SK-N-SH (cell line): ENCODE measurements at regions not wholly inside any gene's neighbourhood (a gene's known extent, or its start where the extent isn't known, plus 50 kb on each side); places are given as distances from the start of the nearest gene placed in this dataset.

Source experiments
- CTCF ChIA-PET: fragments of 300-600, 350-600 bp; formaldehyde crosslinking; extraction: SDS; loops from one replicate; lab custom pipeline; 2021; lab: Yijun Ruan, JAX
- POLR2A ChIA-PET: fragments of 350-600 bp; sonication (Branson Sonifier 250); formaldehyde crosslinking; extraction: SDS; loops from one replicate; lab custom pipeline; 2020; ENCODE audit warnings: antibody characterized with exemption, inconsistent platforms; lab: Yijun Ruan, JAX
- DNase-seq: peaks from one replicate; pipeline ENCODE4 v3.0.0; 2012
- H2AFZ ChIP-seq: fragments of 200-600 bp; sonication (generic); 2 replicates; pipeline ENCODE4 v1.8.1; 2016; ENCODE audit warnings: antibody characterized with exemption, mild to moderate bottlenecking, low read depth
- H3F3A ChIP-seq: fragments of 200-600 bp; sonication (generic); replicated peaks from 2 replicates; pipeline ENCODE3; 2016; ENCODE audit warnings: antibody characterized with exemption, mild to moderate bottlenecking; ENCODE audit not compliant: insufficient read depth
- H3K27ac ChIP-seq, 2 experiments: fragments of 200-500 bp in 1 of 2; fragments of 200-600 bp in 1 of 2; sonication (Bioruptor generic) in 1 of 2; sonication (generic), shearing (Covaris generic) in 1 of 2; 2 replicates each; pipeline versions ENCODE4 v1.5.1 to v1.6.1; 2014 to 2016; ENCODE audit warnings: low read depth in 2 of 2, inconsistent platforms in 1 of 2, low read length in 1 of 2, mild to moderate bottlenecking in 1 of 2, mixed read lengths in 1 of 2
- H3K27me3 ChIP-seq: fragments of 200-600 bp; sonication (generic), shearing (Covaris generic); 2 replicates; pipeline ENCODE4 v1.6.1; 2016; ENCODE audit warnings: mixed run types; ENCODE audit not compliant: insufficient read depth
- H3K36me3 ChIP-seq, 2 experiments: fragments of 200-500 bp in 1 of 2; fragments of 200-600 bp in 1 of 2; sonication (Bioruptor generic) in 1 of 2; sonication (generic) in 1 of 2; replicated peaks in 1 of 2; 2 replicates each; pipeline versions ENCODE3 to v1.5.1; 2014 to 2016; ENCODE audit warnings: low read length in 1 of 2, mild to moderate bottlenecking in 1 of 2; ENCODE audit not compliant: insufficient read depth in 2 of 2, control insufficient read depth in 1 of 2
- H3K4me1 ChIP-seq, 2 experiments: fragments of 200-500 bp in 1 of 2; fragments of 200-600 bp in 1 of 2; sonication (Bioruptor generic) in 1 of 2; sonication (generic), shearing (Covaris generic) in 1 of 2; 2 replicates each; pipeline versions ENCODE4 v1.5.1 to v1.6.1; 2014 to 2016; ENCODE audit warnings: low read depth in 1 of 2, low read length in 1 of 2, mixed run types in 1 of 2; ENCODE audit not compliant: insufficient read depth in 2 of 2, control insufficient read depth in 1 of 2
- H3K4me2 ChIP-seq: fragments of 200-600 bp; sonication (generic), shearing (Covaris generic); 2 replicates; pipeline ENCODE4 v1.6.1; 2017; ENCODE audit warnings: mixed run types
- H3K4me3 ChIP-seq, 2 experiments: fragments of 200-500 bp in 1 of 2; fragments of 200-600 bp in 1 of 2; sonication (Bioruptor generic) in 1 of 2; sonication (generic), shearing (Covaris generic) in 1 of 2; 2 replicates each; pipeline versions ENCODE4 v1.5.1 to v1.8.1; 2014 to 2016; ENCODE audit warnings: low read depth in 2 of 2, inconsistent platforms in 1 of 2, low read length in 1 of 2, mild to moderate bottlenecking in 1 of 2, mixed read lengths in 1 of 2, moderate library complexity in 1 of 2
- H3K79me2 ChIP-seq: fragments of 200-600 bp; sonication (generic); 2 replicates; pipeline ENCODE4 v1.8.1; 2017; ENCODE audit warnings: mild to moderate bottlenecking; ENCODE audit not compliant: insufficient read depth
- H3K9ac ChIP-seq: fragments of 200-600 bp; sonication (generic); 2 replicates; pipeline ENCODE4 v1.6.1; 2017; ENCODE audit warnings: mixed run types
- H3K9me2 ChIP-seq: fragments of 200-600 bp; sonication (generic); 2 replicates; pipeline ENCODE4 v1.6.1; 2017; ENCODE audit warnings: mixed run types
- H3K9me3 ChIP-seq: fragments of 200-600 bp; sonication (generic); 2 replicates; pipeline ENCODE4 v1.6.1; 2017; ENCODE audit warnings: mixed run types, mild to moderate bottlenecking, moderate library complexity
- H4K20me1 ChIP-seq: fragments of 200-600 bp; sonication (generic); 2 replicates; pipeline ENCODE4 v1.6.1; 2017; ENCODE audit warnings: mild to moderate bottlenecking, mixed run types; ENCODE audit not compliant: insufficient read depth
- CHD2 ChIP-seq: fragments of 150-350 bp; IDR thresholded peaks from 2 replicates; pipeline ENCODE4 v1.6.1; 2018; ENCODE audit warnings: low read length; ENCODE audit not compliant: partially characterized antibody
- EP300 ChIP-seq, 2 experiments: IDR thresholded peaks; 2 replicates each; pipeline versions ENCODE4 v1.4.0 to v1.6.1; 2012; ENCODE audit warnings: borderline replicate concordance in 1 of 2, low read depth in 1 of 2, low read length in 1 of 2
- EZH2phosphoT487 ChIP-seq: fragments of 200-600 bp; sonication (generic); IDR thresholded peaks from 2 replicates; pipeline ENCODE4 v1.6.1; 2017; ENCODE audit warnings: low read depth, mixed run types, mild to moderate bottlenecking, antibody characterized with exemption, moderate library complexity, borderline replicate concordance
- FOXJ3 ChIP-seq: sonication (generic); formaldehyde crosslinking; IDR thresholded peaks from 2 replicates; pipeline ENCODE4 v1.5.1; 2020; ENCODE audit warnings: mild to moderate bottlenecking, missing genetic modification reagents
- FOXM1 ChIP-seq: IDR thresholded peaks from 2 replicates; pipeline ENCODE4 v1.4.0; 2012; ENCODE audit warnings: low read depth, mild to moderate bottlenecking
- GABPA ChIP-seq: IDR thresholded peaks from 2 replicates; pipeline ENCODE4 v1.4.0; 2012; ENCODE audit warnings: low read depth, mild to moderate bottlenecking
- GATA2 ChIP-seq: sonication (generic); formaldehyde crosslinking; IDR thresholded peaks from 2 replicates; pipeline ENCODE4 v1.5.0; 2020; ENCODE audit warnings: mild to moderate bottlenecking, missing genetic modification reagents
- JUND ChIP-seq: IDR thresholded peaks from 2 replicates; pipeline ENCODE4 v1.4.0; 2012
- MAX ChIP-seq: IDR thresholded peaks from 2 replicates; pipeline ENCODE4 v1.4.0; 2012; ENCODE audit warnings: low read depth
- MXI1 ChIP-seq: IDR thresholded peaks from 2 replicates; pipeline ENCODE4 v1.6.1; 2012; ENCODE audit warnings: mild to moderate bottlenecking, low read depth, low read length, improper control_type of control experiment
- NFIC ChIP-seq: IDR thresholded peaks from 2 replicates; pipeline ENCODE4 v1.4.0; 2012; ENCODE audit warnings: borderline replicate concordance
- PBX3 ChIP-seq: IDR thresholded peaks from 2 replicates; pipeline ENCODE4; 2012
- RAD21 ChIP-seq: IDR thresholded peaks from 2 replicates; pipeline ENCODE4 v1.6.1; 2012; ENCODE audit warnings: mild to moderate bottlenecking, low read length
- RCOR1 ChIP-seq: fragments of 150-350 bp; IDR thresholded peaks from 2 replicates; pipeline ENCODE4 v1.6.1; 2017; ENCODE audit warnings: antibody characterized with exemption, low read length
- TCF12 ChIP-seq: IDR thresholded peaks from 2 replicates; pipeline ENCODE4 v1.4.0; 2012
- ZBTB33 ChIP-seq: IDR thresholded peaks from 2 replicates; pipeline ENCODE4 v1.4.0; 2012; ENCODE audit warnings: low read depth, borderline replicate concordance
- WGBS: methylation state at CpG from one replicate; pipeline ENCODE4 v1.1.6; 2017; ENCODE audit warnings: low lambda C conversion rate; 5-methylcytosine and 5-hydroxymethylcytosine counted together

- H3K4me2 ChIP-seq = no peak overlapping the region
- no peak overlapping the region for H2AFZ ChIP-seq
- H3K9me3 ChIP-seq = no peaks in the 10 kb centered on the region
- no peaks in the 10 kb centered on the region for H3K79me2 ChIP-seq
- ChIA-PET POLR2A (interaction anchor here (0.7 kb wide), 1 partner anchor 40 kb away, joined by 3 read pairs; no protein-coding TSS in a partner anchor), CTCF (interaction anchor here (0.9 to 3.2 kb wide), 4 partner anchors 13 to 205 kb away, joined by 3 to 14 read pairs (median 4); no protein-coding TSS in a partner anchor)
- peaks cover 0 to 17% of the 10 kb centered on the region in 2 experiments; a peak in 2 of 4 replicates for H3K4me1 ChIP-seq
- peak overlapping the region in 1 of 2 experiments; percentile 95; a peak in 2 of 4 replicates for H3K27ac ChIP-seq
- WGBS = 48% methylated on average over 10 of the region's 10 CpGs
- no peaks in the 10 kb centered on the region for H3K36me3 ChIP-seq
- no peaks in the 10 kb centered on the region for H4K20me1 ChIP-seq
- H3K4me3 ChIP-seq = no peak overlapping the region
- no peak overlapping the region for H3K9ac ChIP-seq
- H3K27me3 ChIP-seq = no peaks in the 10 kb centered on the region
- DNase-seq = peak; percentile 77
- peak; percentile 96 for TF ChIP-seq GATA2 (CRISPR knock-in tag)
- peak; percentile 91 for TF ChIP-seq RCOR1
- no peak for TF ChIP-seq MAX
- TF ChIP-seq EP300 (IDR thresholded peaks at IDR 0.05; ENCODE audit: borderline replicate concordance in 1 of 2, low read depth in 1 of 2, low read length in 1 of 2) = peak in 1 of 2 experiments; percentile 94; a peak in 2 of 4 replicates
- TF ChIP-seq NFIC = no peak
- TF ChIP-seq TCF12 = peak; percentile 62
- peak; percentile 20; the same call in 1 of the 2 replicates for TF ChIP-seq RAD21
- TF ChIP-seq CHD2 = peak; percentile 74
- peak; percentile 27; the same call in 1 of the 2 replicates for TF ChIP-seq FOXJ3
- no peaks in the 10 kb centered on the region for H3K9me2 ChIP-seq
- no peaks in the 10 kb centered on the region for H3F3A ChIP-seq
Observed at GRCh38 chr21:32070676-32071330, 198.0 kb downstream of the HUNK start.

- WGBS = 51% methylated on average over 5 of the region's 5 CpGs
Observed at GRCh38 chr21:32070126-32070525, 197.3 kb downstream of the HUNK start.

More at GRCh38 chr21:32070126-32070525, 197.3 kb downstream of the HUNK start:
- H3F3A ChIP-seq = no peaks in the 10 kb centered on the region
- no peak overlapping the region for H3K4me2 ChIP-seq
- H3K27me3 ChIP-seq = no peaks in the 10 kb centered on the region
- H3K9ac ChIP-seq = no peak overlapping the region
- CTCF ChIA-PET = interaction anchor here (0.6 to 3.2 kb wide), 3 partner anchors 12 to 188 kb away, joined by 3 to 14 read pairs (median 4); no protein-coding TSS in a partner anchor
- DNase-seq = no peak
- peak overlapping the region in 1 of 2 experiments; percentile 95; a peak in 2 of 4 replicates for H3K27ac ChIP-seq
- H3K9me3 ChIP-seq = no peaks in the 10 kb centered on the region
- no peak overlapping the region for H2AFZ ChIP-seq
- peaks cover 0 to 17% of the 10 kb centered on the region in 2 experiments; a peak in 2 of 4 replicates for H3K4me1 ChIP-seq
- H3K36me3 ChIP-seq = no peaks in the 10 kb centered on the region
- POLR2A ChIA-PET = interaction anchor here (0.7 kb wide), 1 partner anchor 40 kb away, joined by 3 read pairs; no protein-coding TSS in a partner anchor
- H3K4me3 ChIP-seq = no peak overlapping the region
- no peaks in the 10 kb centered on the region for H3K9me2 ChIP-seq
- TF ChIP-seq GABPA (no peak), MXI1 (no peak), PBX3 (no peak), EZH2phosphoT487 (no peak), FOXJ3 (no peak), FOXM1 (no peak), JUND (no peak), CHD2 (no peak), ZBTB33 (no peak), NFIC (no peak), RCOR1 (no peak)
- no peaks in the 10 kb centered on the region for H4K20me1 ChIP-seq
- no peaks in the 10 kb centered on the region for H3K79me2 ChIP-seq
